Colonic mucosa (tissue), 4 donors: ENCODE measurements at regions not wholly inside any gene's neighbourhood (a gene's known extent, or its start where the extent isn't known, plus 50 kb on each side); places are given as distances from the start of the nearest gene placed in this dataset.

Source experiments
- DNase-seq: peaks from one replicate; pipeline ENCODE4 v3.0.0-alpha.2; 2020
- H3K27ac ChIP-seq: fragments of 200-600 bp; one replicate; pipeline ENCODE4 v1.8.0; 2021
- H3K27me3 ChIP-seq: fragments of 200-600 bp; one replicate; pipeline ENCODE4 v1.8.0; 2021
- H3K36me3 ChIP-seq: fragments of 200-600 bp; one replicate; pipeline ENCODE4 v1.8.0; 2021
- H3K4me1 ChIP-seq: fragments of 200-600 bp; one replicate; pipeline ENCODE4 v1.8.0; 2021; ENCODE audit warnings: mild to moderate bottlenecking
- H3K4me3 ChIP-seq: fragments of 200-600 bp; one replicate; pipeline ENCODE4 v1.8.0; 2021
- H3K9ac ChIP-seq, 2 donors: one replicate each; pipeline ENCODE4 v1.7.0; 2013; ENCODE audit warnings: control low read depth in 2 of 2, low read depth in 2 of 2, low read length in 2 of 2
- H3K9me3 ChIP-seq: fragments of 200-600 bp; one replicate; pipeline ENCODE4 v1.8.0; 2021
- intact Hi-C: fragments of 100-400 bp; cut with DNase I; formaldehyde crosslinking; loops from one replicate; pipeline ENCODE4 v1.14.1; 2022
- TF ChIP-seq, protein P1 (sequence below): fragments of 200-600 bp; IDR thresholded peaks from one replicate; pipeline ENCODE4 v1.8.0; 2022; ENCODE audit warnings: antibody characterized with exemption, mild to moderate bottlenecking
- donor health status: healthy.
- donor health status: DM: no; HTN: no; CAD: no.
- donor health status: DM: no; HTN: no; CAD: no.

DNA sequence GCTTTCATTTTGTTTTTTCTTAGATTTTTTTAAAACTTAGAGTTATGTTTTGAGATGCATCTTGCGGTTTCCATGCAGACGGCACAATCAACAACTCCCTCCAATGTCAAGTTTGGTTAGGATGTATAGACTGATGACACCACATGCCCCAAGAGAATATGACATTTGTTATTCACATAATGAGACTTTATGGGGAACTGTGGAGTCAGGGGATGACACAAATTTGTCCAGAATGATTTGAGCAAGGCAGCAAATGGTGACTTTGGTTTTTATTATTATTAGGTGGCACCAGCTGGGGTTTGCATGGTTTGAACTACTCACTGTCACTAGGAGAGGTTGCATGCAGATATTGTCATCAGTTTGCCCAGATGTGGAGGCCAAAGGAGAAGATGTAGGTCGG, 461.8 kb upstream of the PRKX start:
- intact Hi-C loops = no loop called here
- no peak for DNase-seq

DNA sequence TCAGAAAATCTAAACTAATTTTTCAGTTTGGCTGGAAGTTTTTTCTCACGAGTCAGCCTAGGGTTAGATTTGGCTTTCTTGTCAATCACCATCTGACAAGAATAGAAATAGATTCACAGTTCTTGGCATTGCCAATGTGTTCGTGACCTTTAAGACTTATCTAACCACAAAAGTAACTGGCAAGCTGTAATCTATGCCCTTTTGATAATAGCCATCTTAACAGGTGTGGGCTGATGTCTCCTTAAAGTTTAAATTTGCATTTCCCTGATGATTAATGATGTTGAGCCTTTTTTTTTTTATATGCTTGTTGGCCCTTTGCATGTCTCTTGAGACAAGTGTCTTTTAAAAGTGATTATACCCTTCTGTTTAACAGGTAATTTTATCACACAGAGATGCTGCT, 460.3 kb upstream of the PRKX start:
- H3K27me3 ChIP-seq = no peaks in the 10 kb centered on the region
- H3K27ac ChIP-seq = no peak overlapping the region
- TF ChIP-seq, protein P1, sequence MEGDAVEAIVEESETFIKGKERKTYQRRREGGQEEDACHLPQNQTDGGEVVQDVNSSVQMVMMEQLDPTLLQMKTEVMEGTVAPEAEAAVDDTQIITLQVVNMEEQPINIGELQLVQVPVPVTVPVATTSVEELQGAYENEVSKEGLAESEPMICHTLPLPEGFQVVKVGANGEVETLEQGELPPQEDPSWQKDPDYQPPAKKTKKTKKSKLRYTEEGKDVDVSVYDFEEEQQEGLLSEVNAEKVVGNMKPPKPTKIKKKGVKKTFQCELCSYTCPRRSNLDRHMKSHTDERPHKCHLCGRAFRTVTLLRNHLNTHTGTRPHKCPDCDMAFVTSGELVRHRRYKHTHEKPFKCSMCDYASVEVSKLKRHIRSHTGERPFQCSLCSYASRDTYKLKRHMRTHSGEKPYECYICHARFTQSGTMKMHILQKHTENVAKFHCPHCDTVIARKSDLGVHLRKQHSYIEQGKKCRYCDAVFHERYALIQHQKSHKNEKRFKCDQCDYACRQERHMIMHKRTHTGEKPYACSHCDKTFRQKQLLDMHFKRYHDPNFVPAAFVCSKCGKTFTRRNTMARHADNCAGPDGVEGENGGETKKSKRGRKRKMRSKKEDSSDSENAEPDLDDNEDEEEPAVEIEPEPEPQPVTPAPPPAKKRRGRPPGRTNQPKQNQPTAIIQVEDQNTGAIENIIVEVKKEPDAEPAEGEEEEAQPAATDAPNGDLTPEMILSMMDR = no peak
- H3K36me3 ChIP-seq = no peaks in the 10 kb centered on the region
- no peak overlapping the region for H3K9ac ChIP-seq
- DNase-seq = no peak
- H3K4me3 ChIP-seq = no peak overlapping the region
- intact Hi-C loops = no loop called here
- H3K4me1 ChIP-seq = no peaks in the 10 kb centered on the region
- no peaks in the 10 kb centered on the region for H3K9me3 ChIP-seq

More for the DNA sequence above, 461.8 kb upstream of the PRKX start:
- Histone ChIP-seq H3K27ac (no peak overlapping the region), H3K36me3 (no peaks in the 10 kb centered on the region), H3K9me3 (no peaks in the 10 kb centered on the region), H3K27me3 (no peaks in the 10 kb centered on the region), H3K4me3 (no peak overlapping the region), H3K4me1 (no peaks in the 10 kb centered on the region), H3K9ac (no peak overlapping the region)
- TF ChIP-seq, protein P1 = no peak

DNA sequence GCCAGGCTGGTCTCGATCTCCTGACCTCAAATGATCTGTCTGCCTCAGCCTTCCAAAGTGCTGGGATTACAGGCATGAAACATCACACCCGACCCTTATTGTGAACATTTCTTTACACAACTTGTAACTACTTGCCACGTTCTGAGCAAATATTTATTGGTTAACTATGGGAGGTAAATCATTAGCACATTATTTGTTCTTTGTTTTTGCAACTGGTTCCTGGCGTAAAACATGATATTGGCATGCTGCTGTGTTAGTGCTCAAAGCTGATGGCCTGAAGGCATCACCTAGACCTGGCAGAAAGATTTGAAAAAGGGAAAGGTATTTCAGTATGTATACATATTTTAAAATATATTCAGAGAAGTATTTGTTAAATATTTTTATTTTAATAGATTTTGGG, 438.3 kb upstream of the PRKX start:
- H3K27me3 ChIP-seq = no peaks in the 10 kb centered on the region
- H3K4me1 ChIP-seq = no peaks in the 10 kb centered on the region
- no peak for DNase-seq
- H3K27ac ChIP-seq = no peak overlapping the region
- intact Hi-C loops = no loop called here
- H3K36me3 ChIP-seq = no peaks in the 10 kb centered on the region
- no peak overlapping the region for H3K9ac ChIP-seq
- no peaks in the 10 kb centered on the region for H3K9me3 ChIP-seq
- TF ChIP-seq, protein P1 = no peak
- H3K4me3 ChIP-seq = no peak overlapping the region

DNA sequence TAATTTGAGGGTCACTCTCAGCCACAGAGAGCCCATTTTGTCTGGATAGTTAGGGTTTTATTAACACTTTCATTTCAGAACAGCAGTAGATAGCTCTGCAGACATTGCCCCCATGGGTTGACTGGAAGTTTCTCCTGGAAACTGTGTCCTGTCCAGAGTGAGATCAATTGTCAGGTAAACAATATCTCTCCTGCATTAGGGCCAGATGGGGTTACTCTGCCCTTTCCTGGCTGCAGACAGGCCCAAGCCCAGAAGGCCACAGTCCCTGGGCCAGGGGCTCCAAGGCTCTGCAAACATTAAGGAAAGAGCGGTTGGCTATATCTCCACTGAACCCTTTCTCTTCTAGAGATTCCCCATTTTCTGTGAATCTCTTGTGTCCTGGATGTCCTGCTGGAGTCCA, 436.8 kb upstream of the PRKX start:
- Histone ChIP-seq H3K36me3 (no peaks in the 10 kb centered on the region), H3K4me3 (no peak overlapping the region), H3K4me1 (no peaks in the 10 kb centered on the region), H3K9me3 (no peaks in the 10 kb centered on the region), H3K27me3 (no peaks in the 10 kb centered on the region), H3K27ac (no peak overlapping the region), H3K9ac (no peak overlapping the region)
- DNase-seq = no peak
- intact Hi-C loops = no loop called here
- TF ChIP-seq, protein P1 = no peak

DNA sequence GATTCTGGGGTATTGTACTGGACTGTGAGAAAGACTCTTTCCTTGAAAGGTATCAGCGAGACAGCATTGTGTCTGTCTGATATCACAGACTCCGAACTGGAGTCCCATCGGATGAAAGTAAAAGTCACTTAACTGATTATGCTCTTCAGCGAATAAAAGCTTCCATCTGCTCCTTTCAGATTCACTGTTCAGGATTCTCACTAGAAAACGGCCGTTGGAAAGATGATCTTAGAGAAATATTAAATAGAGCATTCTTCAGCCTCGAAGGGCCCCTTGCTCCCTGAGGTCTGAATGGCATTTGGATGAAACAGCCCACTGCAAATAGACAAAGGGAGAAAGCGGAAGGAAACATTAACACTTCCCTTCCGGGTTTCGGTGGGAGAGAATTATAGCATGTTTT, 416.2 kb upstream of the PRKX start:
- Histone ChIP-seq H3K4me3 (no peak overlapping the region), H3K9ac (no peak overlapping the region)

More for the DNA sequence above, 416.2 kb upstream of the PRKX start:
- H3K36me3 ChIP-seq = no peaks in the 10 kb centered on the region
- TF ChIP-seq, protein P1 = no peak
- no peaks in the 10 kb centered on the region for H3K27me3 ChIP-seq
- no peak for DNase-seq
- H3K4me1 ChIP-seq = no peaks in the 10 kb centered on the region
- intact Hi-C loops = no loop called here
- H3K9me3 ChIP-seq = no peaks in the 10 kb centered on the region
- no peak overlapping the region for H3K27ac ChIP-seq
